ENCODE measurements at regions not wholly inside any gene's neighbourhood (a gene's known extent, or its start where the extent isn't known, plus 50 kb on each side); places are given as distances from the start of the nearest gene placed in this dataset.

GRCh38 chr4:176529574-176529973, 209.8 kb downstream of the SPCS3 start:
- H3K4me1 ChIP-seq (ENCODE audit: control insufficient read depth, insufficient read depth, low read length) = no peaks in the 10 kb centered on the region
- no peak overlapping the region for H3K4me3 ChIP-seq (ENCODE audit: low read depth, low read length)
- no peak for DNase-seq (ENCODE audit: low read depth in 4 of 6, low spot score in 6 of 6)
- no peaks in the 10 kb centered on the region for H3K36me3 ChIP-seq (ENCODE audit: control insufficient read depth, insufficient read depth, low read length)
- H3K27me3 ChIP-seq (ENCODE audit: control insufficient read depth, insufficient read depth, low read length) = no peaks in the 10 kb centered on the region
- no peaks in the 10 kb centered on the region for H3K9me3 ChIP-seq (ENCODE audit: control insufficient read depth, insufficient read depth, low read length)
- H3K27ac ChIP-seq (ENCODE audit: low read depth, low read length) = no peak overlapping the region

GRCh38 chr4:176533159-176533558, 213.4 kb downstream of the SPCS3 start:
- DNase-seq (ENCODE audit: low read depth in 4 of 6, low spot score in 6 of 6) = no peak
- H3K27me3 ChIP-seq (ENCODE audit: control insufficient read depth, insufficient read depth, low read length) = no peaks in the 10 kb centered on the region
- no peaks in the 10 kb centered on the region for H3K4me1 ChIP-seq (ENCODE audit: control insufficient read depth, insufficient read depth, low read length)
- no peaks in the 10 kb centered on the region for H3K36me3 ChIP-seq (ENCODE audit: control insufficient read depth, insufficient read depth, low read length)
- no peaks in the 10 kb centered on the region for H3K9me3 ChIP-seq (ENCODE audit: control insufficient read depth, insufficient read depth, low read length)
- H3K4me3 ChIP-seq (ENCODE audit: low read depth, low read length) = no peak overlapping the region
- no peak overlapping the region for H3K27ac ChIP-seq (ENCODE audit: low read depth, low read length)

DNA sequence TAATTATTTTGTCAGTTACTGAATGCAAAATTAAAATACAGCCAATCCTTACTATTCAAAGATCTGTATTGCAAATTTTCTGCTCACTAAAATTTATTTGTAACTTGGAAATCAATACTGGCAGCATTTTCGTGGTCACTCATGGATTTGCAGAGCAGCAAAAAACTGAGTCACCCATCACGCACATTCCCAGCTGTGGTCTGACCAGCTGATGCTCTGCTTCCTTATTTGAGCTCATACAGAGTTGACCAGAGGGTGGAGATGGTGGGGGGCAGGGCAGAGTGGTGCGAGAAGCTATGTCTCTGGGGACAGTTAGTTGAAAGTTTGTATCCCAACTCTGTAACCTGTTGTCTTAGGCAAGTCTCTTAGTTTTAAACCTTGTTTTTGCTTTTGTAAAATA, 214.8 kb downstream of the SPCS3 start:
- Histone ChIP-seq H3K4me1 (ENCODE audit: control insufficient read depth, insufficient read depth, low read length) (no peaks in the 10 kb centered on the region), H3K27me3 (ENCODE audit: control insufficient read depth, insufficient read depth, low read length) (no peaks in the 10 kb centered on the region), H3K9me3 (ENCODE audit: control insufficient read depth, insufficient read depth, low read length) (no peaks in the 10 kb centered on the region), H3K27ac (ENCODE audit: low read depth, low read length) (no peak overlapping the region), H3K36me3 (ENCODE audit: control insufficient read depth, insufficient read depth, low read length) (no peaks in the 10 kb centered on the region), H3K4me3 (ENCODE audit: low read depth, low read length) (no peak overlapping the region)
- DNase-seq (ENCODE audit: low read depth in 4 of 6, low spot score in 6 of 6) = no peak
- WGBS (ENCODE audit: insufficient coverage) = 88% methylated on average over 2 of the region's 3 CpGs

GRCh38 chr4:176538217-176538925, 218.6 kb downstream of the SPCS3 start:
- no peaks in the 10 kb centered on the region for H3K27me3 ChIP-seq (ENCODE audit: control insufficient read depth, insufficient read depth, low read length)
- no peaks in the 10 kb centered on the region for H3K4me1 ChIP-seq (ENCODE audit: control insufficient read depth, insufficient read depth, low read length)
- no peaks in the 10 kb centered on the region for H3K9me3 ChIP-seq (ENCODE audit: control insufficient read depth, insufficient read depth, low read length)
- no peak overlapping the region for H3K27ac ChIP-seq (ENCODE audit: low read depth, low read length)
- WGBS (ENCODE audit: insufficient coverage) = 76% methylated on average over 3 of the region's 4 CpGs
- no peak overlapping the region for H3K4me3 ChIP-seq (ENCODE audit: low read depth, low read length)
- no peak for DNase-seq (ENCODE audit: low read depth in 4 of 6, low spot score in 6 of 6)
- no peaks in the 10 kb centered on the region for H3K36me3 ChIP-seq (ENCODE audit: control insufficient read depth, insufficient read depth, low read length)

GRCh38 chr4:176539091-176539784, 219.5 kb downstream of the SPCS3 start:
- WGBS (ENCODE audit: insufficient coverage) = no CpG with 5 or more reads among the region's 2 CpGs
- H3K4me3 ChIP-seq (ENCODE audit: low read depth, low read length) = no peak overlapping the region
- no peak for DNase-seq (ENCODE audit: low read depth in 4 of 6, low spot score in 6 of 6)
- H3K27me3 ChIP-seq (ENCODE audit: control insufficient read depth, insufficient read depth, low read length) = no peaks in the 10 kb centered on the region
- no peaks in the 10 kb centered on the region for H3K9me3 ChIP-seq (ENCODE audit: control insufficient read depth, insufficient read depth, low read length)
- H3K4me1 ChIP-seq (ENCODE audit: control insufficient read depth, insufficient read depth, low read length) = no peaks in the 10 kb centered on the region
- no peak overlapping the region for H3K27ac ChIP-seq (ENCODE audit: low read depth, low read length)
- H3K36me3 ChIP-seq (ENCODE audit: control insufficient read depth, insufficient read depth, low read length) = no peaks in the 10 kb centered on the region

- Histone ChIP-seq H3K9me3 (ENCODE audit: control insufficient read depth, insufficient read depth, low read length) (no peaks in the 10 kb centered on the region), H3K27me3 (ENCODE audit: control insufficient read depth, insufficient read depth, low read length) (no peaks in the 10 kb centered on the region), H3K4me1 (ENCODE audit: control insufficient read depth, insufficient read depth, low read length) (no peaks in the 10 kb centered on the region), H3K4me3 (ENCODE audit: low read depth, low read length) (no peak overlapping the region), H3K27ac (ENCODE audit: low read depth, low read length) (no peak overlapping the region), H3K36me3 (ENCODE audit: control insufficient read depth, insufficient read depth, low read length) (no peaks in the 10 kb centered on the region)
- DNase-seq (ENCODE audit: low read depth in 4 of 6, low spot score in 6 of 6) = no peak
Measured at GRCh38 chr4:176539785-176540175, 220.0 kb downstream of the SPCS3 start.

DNA sequence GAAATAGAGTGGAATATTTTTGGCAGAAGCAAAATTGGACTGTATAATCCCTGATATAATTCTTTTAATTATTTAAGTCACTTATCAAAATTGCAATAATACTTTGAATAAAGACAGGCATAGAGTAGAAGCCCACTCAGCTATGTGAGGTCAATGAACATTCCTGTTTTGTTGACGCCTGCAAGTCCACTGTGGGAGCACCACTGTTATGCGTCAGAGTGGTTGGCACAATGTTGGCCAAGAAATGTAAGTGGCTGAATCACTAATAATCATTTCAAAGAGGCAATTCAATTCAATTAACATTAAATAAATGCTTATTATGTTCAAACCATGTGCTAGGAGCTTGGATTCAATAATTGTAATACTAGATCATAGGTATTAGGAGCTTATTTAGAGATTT, 221.0 kb downstream of the SPCS3 start:
- Histone ChIP-seq H3K36me3 (ENCODE audit: control insufficient read depth, insufficient read depth, low read length) (no peaks in the 10 kb centered on the region), H3K27ac (ENCODE audit: low read depth, low read length) (no peak overlapping the region), H3K9me3 (ENCODE audit: control insufficient read depth, insufficient read depth, low read length) (no peaks in the 10 kb centered on the region), H3K4me3 (ENCODE audit: low read depth, low read length) (no peak overlapping the region), H3K4me1 (ENCODE audit: control insufficient read depth, insufficient read depth, low read length) (no peaks in the 10 kb centered on the region), H3K27me3 (ENCODE audit: control insufficient read depth, insufficient read depth, low read length) (no peaks in the 10 kb centered on the region)
- no peak for DNase-seq (ENCODE audit: low read depth in 4 of 6, low spot score in 6 of 6)
- WGBS (ENCODE audit: insufficient coverage) = 100% methylated on average over 1 of the region's 2 CpGs

DNA sequence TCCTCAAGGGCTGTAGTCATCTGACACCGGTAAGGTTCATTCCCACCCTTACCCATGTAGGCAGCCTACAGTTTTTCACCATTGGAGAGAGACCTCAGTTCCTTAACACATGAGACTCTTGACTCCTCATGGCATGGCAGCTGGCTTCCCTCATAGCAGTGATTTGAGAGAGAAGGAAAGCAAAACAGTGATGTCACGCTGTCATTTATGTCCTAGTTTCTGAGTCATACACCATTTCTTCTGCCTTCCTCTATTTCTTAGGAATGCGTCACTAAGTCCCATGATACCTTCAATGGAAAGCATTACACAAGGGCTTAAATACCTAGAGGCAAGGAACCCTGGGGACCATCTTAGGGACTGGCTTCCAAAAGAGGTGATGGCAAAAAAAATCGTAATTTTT, 226.1 kb downstream of the SPCS3 start:
- H3K4me1 ChIP-seq (ENCODE audit: control insufficient read depth, insufficient read depth, low read length) = no peaks in the 10 kb centered on the region
- DNase-seq (ENCODE audit: low read depth in 4 of 6, low spot score in 6 of 6) = no peak
- H3K27ac ChIP-seq (ENCODE audit: low read depth, low read length) = no peak overlapping the region
- no peaks in the 10 kb centered on the region for H3K9me3 ChIP-seq (ENCODE audit: control insufficient read depth, insufficient read depth, low read length)
- no peak overlapping the region for H3K4me3 ChIP-seq (ENCODE audit: low read depth, low read length)
- 86% methylated on average over 1 of the region's 4 CpGs for WGBS (ENCODE audit: insufficient coverage)
- no peaks in the 10 kb centered on the region for H3K27me3 ChIP-seq (ENCODE audit: control insufficient read depth, insufficient read depth, low read length)
- no peaks in the 10 kb centered on the region for H3K36me3 ChIP-seq (ENCODE audit: control insufficient read depth, insufficient read depth, low read length)

DNA sequence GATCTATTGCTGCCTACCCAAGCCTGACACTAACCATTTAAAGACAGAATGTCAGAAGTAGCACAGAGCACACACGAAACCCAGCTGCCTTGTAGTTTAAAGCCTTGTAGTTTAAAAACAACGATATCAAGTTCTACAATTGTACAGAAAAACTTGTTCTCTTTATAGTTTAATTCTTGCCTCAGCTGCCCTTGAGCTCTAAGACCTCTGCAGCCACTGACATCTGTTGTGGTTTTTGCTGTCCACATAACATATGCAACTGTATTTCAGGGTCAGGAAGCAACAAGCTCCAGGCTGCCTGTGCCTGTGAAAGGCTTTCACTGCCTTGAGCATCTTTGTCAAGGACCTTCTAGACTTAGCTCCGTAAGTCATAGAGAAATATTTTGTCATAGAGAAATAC, 227.2 kb downstream of the SPCS3 start:
- WGBS (ENCODE audit: insufficient coverage) = 71% methylated on average over 1 of the region's 3 CpGs
- no peaks in the 10 kb centered on the region for H3K4me1 ChIP-seq (ENCODE audit: control insufficient read depth, insufficient read depth, low read length)
- H3K9me3 ChIP-seq (ENCODE audit: control insufficient read depth, insufficient read depth, low read length) = no peaks in the 10 kb centered on the region
- H3K4me3 ChIP-seq (ENCODE audit: low read depth, low read length) = no peak overlapping the region
- no peak overlapping the region for H3K27ac ChIP-seq (ENCODE audit: low read depth, low read length)
- no peaks in the 10 kb centered on the region for H3K36me3 ChIP-seq (ENCODE audit: control insufficient read depth, insufficient read depth, low read length)
- no peaks in the 10 kb centered on the region for H3K27me3 ChIP-seq (ENCODE audit: control insufficient read depth, insufficient read depth, low read length)
- no peak for DNase-seq (ENCODE audit: low read depth in 4 of 6, low spot score in 6 of 6)

DNA sequence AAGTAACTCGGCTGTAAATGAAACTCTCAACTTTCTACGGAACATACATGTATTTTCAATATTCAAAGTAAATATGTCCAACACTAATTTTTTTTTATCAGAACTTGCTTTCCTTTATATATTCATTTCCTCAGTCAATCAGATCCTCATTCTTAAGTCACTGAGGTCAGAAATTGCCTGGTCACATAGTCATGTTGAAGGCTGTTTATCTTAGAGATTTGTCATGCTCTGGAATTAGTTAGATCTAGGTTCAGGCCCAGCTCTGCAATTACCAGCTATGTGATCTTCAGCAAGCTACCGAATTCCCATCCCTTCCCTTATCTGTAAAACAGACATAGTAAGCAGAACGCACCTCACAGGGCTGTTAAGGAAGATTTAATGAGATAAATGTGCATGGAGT, 228.8 kb downstream of the SPCS3 start:
- H3K9me3 ChIP-seq (ENCODE audit: control insufficient read depth, insufficient read depth, low read length) = no peaks in the 10 kb centered on the region
- no CpG with 5 or more reads among the region's 4 CpGs for WGBS (ENCODE audit: insufficient coverage)
- no peak overlapping the region for H3K27ac ChIP-seq (ENCODE audit: low read depth, low read length)
- no peaks in the 10 kb centered on the region for H3K27me3 ChIP-seq (ENCODE audit: control insufficient read depth, insufficient read depth, low read length)
- no peak overlapping the region for H3K4me3 ChIP-seq (ENCODE audit: low read depth, low read length)
- DNase-seq (ENCODE audit: low read depth in 4 of 6, low spot score in 6 of 6) = no peak
- no peaks in the 10 kb centered on the region for H3K36me3 ChIP-seq (ENCODE audit: control insufficient read depth, insufficient read depth, low read length)
- no peaks in the 10 kb centered on the region for H3K4me1 ChIP-seq (ENCODE audit: control insufficient read depth, insufficient read depth, low read length)

All from spinal cord (tissue), 9 donors.